ENCODE measurements at regions not wholly inside any gene's neighbourhood (a gene's known extent, or its start where the extent isn't known, plus 50 kb on each side); places are given as distances from the start of the nearest gene placed in this dataset.
"Not testable (repeated sequence)": the region's sequence is repeated elsewhere in the genome, so short reads cannot be mapped to it uniquely, and the experiment has no call there.

DNA sequence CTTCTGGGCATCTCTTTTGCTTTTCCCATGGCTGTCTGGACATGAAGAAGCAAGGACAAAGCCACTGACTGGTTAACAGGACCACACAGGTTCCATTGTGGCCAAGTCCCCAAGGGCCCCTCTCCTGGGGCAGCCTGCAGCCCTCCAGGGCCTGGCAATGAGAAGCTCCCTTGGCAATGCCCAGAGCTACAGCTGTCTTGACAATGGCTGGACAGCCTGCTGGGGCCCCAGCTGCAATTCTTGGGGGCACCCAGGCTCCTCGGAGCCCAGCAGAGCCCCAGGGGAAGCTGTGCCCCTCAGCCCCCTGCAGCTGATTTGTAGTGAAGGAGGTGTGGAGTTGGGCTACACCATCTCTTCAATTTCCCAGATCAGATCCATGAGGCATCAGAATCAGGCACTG lies 384.9 kb upstream of the PODXL start:
- Mint-ChIP-seq H3K9me3 (peaks cover 12% of the 10 kb centered on the region), H3K27ac (no peak overlapping the region), H3K4me1 (0 out of 2 replicates have a peak, but pooled peaks cover 2% of the 10 kb centered on the region), H3K4me3 (no peak overlapping the region), H3K36me3 (no peaks in the 10 kb centered on the region), H3K27me3 (ENCODE audit: low read depth) (peaks cover 33% of the 10 kb centered on the region)
- TF ChIP-seq, protein P1, sequence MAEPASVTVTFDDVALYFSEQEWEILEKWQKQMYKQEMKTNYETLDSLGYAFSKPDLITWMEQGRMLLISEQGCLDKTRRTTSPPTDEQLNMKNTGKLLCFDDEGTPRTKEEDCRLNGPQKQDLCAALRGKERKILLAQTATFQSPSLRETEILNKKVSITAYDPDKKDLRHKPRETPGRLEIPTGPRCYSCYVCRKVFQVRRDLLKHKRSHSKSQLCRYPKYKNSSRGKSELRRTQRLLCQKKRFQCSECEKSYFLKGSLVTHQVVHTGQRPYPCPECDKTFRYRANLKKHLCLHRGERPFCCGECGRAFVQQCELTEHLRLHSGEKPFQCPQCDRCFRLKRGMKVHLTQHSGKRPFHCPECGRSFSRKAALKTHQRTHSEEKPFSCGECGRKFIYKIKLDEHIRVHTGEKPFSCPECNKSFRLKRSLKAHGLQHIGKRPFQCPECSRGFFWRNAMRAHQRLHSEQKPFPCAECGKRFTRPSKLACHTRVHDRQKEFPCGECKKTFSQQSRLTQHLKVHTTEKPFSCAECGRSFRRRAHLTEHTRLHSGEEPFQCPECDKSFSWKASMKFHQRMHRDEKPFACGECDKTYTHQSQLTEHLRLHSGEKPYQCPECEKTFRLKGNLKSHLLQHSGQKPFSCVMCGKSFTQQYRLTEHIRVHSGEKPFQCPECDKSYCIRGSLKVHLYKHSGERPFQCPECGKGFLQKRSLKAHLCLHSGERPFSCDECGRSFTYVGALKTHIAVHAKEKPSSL (CRISPR knock-in tag; conservative IDR thresholded peaks at IDR 0.05), result no peak
- TF ChIP-seq JUN (CRISPR knock-in tag; IDR thresholded peaks at IDR 0.05), result no peak
- TF ChIP-seq NR3C1 (CRISPR knock-in tag; conservative IDR thresholded peaks at IDR 0.05; ENCODE audit: low read depth), result no peak
- no peak for TF ChIP-seq GABPB1 (CRISPR knock-in tag; IDR thresholded peaks at IDR 0.05)
- TF ChIP-seq, protein P2, sequence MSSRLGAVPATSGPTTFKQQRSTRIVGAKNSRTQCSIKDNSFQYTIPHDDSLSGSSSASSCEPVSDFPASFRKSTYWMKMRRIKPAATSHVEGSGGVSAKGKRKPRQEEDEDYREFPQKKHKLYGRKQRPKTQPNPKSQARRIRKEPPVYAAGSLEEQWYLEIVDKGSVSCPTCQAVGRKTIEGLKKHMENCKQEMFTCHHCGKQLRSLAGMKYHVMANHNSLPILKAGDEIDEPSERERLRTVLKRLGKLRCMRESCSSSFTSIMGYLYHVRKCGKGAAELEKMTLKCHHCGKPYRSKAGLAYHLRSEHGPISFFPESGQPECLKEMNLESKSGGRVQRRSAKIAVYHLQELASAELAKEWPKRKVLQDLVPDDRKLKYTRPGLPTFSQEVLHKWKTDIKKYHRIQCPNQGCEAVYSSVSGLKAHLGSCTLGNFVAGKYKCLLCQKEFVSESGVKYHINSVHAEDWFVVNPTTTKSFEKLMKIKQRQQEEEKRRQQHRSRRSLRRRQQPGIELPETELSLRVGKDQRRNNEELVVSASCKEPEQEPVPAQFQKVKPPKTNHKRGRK (CRISPR knock-in tag; IDR thresholded peaks at IDR 0.05; ENCODE audit: borderline replicate concordance), result no peak
- CTCF ChIA-PET, result interaction anchor here (0.5 to 1.7 kb wide), 3 partner anchors 41 to 311 kb away, joined by 3 to 5 read pairs (median 3); no protein-coding TSS in a partner anchor
- DNase-seq (ENCODE audit: low spot score) (no peak), ATAC-seq (no peak)
- POLR2A ChIA-PET, result no interaction called here

DNA sequence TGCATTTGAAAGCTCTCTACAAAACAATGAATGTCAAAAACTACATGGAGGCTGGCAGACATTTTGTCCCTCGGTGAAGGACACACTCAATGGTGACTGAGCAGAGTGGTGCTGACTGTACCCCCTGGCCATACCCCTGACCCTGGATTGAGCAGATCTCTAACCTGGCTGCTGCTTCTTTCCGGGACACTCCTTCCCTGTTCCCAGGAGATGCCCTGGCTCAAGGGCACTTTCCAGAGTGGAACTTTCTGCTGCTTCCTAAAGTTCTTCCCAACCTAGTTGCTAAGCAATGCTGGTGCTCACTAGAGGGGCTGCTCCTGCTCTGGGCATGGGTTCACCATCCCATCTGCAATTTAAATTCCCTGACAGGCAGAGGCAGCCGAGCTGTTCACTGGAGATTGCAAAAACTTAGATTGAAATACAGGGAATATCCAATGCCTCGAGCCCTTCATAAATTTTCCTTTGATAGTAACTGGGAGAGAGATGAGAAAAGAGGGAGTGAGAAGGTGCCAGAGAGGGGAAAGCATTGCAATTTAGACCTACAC lies 384.3 kb upstream of the PODXL start:
- ATAC-seq, result no peak
- peaks cover 12% of the 10 kb centered on the region for H3K9me3 Mint-ChIP-seq
- ChIA-PET CTCF (interaction anchor here (1.2 to 1.7 kb wide), 4 partner anchors 82 to 311 kb away, joined by 3 to 5 read pairs (median 4); no protein-coding TSS in a partner anchor), POLR2A (no interaction called here)
- no peak for DNase-seq (ENCODE audit: low spot score)
- TF ChIP-seq, protein P3, sequence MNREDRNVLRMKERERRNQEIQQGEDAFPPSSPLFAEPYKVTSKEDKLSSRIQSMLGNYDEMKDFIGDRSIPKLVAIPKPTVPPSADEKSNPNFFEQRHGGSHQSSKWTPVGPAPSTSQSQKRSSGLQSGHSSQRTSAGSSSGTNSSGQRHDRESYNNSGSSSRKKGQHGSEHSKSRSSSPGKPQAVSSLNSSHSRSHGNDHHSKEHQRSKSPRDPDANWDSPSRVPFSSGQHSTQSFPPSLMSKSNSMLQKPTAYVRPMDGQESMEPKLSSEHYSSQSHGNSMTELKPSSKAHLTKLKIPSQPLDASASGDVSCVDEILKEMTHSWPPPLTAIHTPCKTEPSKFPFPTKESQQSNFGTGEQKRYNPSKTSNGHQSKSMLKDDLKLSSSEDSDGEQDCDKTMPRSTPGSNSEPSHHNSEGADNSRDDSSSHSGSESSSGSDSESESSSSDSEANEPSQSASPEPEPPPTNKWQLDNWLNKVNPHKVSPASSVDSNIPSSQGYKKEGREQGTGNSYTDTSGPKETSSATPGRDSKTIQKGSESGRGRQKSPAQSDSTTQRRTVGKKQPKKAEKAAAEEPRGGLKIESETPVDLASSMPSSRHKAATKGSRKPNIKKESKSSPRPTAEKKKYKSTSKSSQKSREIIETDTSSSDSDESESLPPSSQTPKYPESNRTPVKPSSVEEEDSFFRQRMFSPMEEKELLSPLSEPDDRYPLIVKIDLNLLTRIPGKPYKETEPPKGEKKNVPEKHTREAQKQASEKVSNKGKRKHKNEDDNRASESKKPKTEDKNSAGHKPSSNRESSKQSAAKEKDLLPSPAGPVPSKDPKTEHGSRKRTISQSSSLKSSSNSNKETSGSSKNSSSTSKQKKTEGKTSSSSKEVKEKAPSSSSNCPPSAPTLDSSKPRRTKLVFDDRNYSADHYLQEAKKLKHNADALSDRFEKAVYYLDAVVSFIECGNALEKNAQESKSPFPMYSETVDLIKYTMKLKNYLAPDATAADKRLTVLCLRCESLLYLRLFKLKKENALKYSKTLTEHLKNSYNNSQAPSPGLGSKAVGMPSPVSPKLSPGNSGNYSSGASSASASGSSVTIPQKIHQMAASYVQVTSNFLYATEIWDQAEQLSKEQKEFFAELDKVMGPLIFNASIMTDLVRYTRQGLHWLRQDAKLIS (CRISPR knock-in tag; IDR thresholded peaks at IDR 0.05; ENCODE audit: borderline replicate concordance), result no peak
- TF ChIP-seq SP1 (CRISPR knock-in tag; conservative IDR thresholded peaks at IDR 0.05) (no peak), ZNF232 (CRISPR knock-in tag; IDR thresholded peaks at IDR 0.05) (no peak), NFYB (CRISPR knock-in tag; conservative IDR thresholded peaks at IDR 0.05; ENCODE audit: low read depth) (no peak), ZNF219 (CRISPR knock-in tag; IDR thresholded peaks at IDR 0.05; ENCODE audit: borderline replicate concordance) (no peak)
- TF ChIP-seq, protein P4, sequence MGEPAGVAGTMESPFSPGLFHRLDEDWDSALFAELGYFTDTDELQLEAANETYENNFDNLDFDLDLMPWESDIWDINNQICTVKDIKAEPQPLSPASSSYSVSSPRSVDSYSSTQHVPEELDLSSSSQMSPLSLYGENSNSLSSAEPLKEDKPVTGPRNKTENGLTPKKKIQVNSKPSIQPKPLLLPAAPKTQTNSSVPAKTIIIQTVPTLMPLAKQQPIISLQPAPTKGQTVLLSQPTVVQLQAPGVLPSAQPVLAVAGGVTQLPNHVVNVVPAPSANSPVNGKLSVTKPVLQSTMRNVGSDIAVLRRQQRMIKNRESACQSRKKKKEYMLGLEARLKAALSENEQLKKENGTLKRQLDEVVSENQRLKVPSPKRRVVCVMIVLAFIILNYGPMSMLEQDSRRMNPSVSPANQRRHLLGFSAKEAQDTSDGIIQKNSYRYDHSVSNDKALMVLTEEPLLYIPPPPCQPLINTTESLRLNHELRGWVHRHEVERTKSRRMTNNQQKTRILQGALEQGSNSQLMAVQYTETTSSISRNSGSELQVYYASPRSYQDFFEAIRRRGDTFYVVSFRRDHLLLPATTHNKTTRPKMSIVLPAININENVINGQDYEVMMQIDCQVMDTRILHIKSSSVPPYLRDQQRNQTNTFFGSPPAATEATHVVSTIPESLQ (CRISPR knock-in tag; IDR thresholded peaks at IDR 0.05), result no peak
- TF ChIP-seq, protein P5, sequence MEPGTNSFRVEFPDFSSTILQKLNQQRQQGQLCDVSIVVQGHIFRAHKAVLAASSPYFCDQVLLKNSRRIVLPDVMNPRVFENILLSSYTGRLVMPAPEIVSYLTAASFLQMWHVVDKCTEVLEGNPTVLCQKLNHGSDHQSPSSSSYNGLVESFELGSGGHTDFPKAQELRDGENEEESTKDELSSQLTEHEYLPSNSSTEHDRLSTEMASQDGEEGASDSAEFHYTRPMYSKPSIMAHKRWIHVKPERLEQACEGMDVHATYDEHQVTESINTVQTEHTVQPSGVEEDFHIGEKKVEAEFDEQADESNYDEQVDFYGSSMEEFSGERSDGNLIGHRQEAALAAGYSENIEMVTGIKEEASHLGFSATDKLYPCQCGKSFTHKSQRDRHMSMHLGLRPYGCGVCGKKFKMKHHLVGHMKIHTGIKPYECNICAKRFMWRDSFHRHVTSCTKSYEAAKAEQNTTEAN (CRISPR knock-in tag; IDR thresholded peaks at IDR 0.05), result no peak
- H3K27me3 Mint-ChIP-seq (ENCODE audit: low read depth), result peaks cover 27% of the 10 kb centered on the region
- H3K27ac Mint-ChIP-seq, result no peak overlapping the region
- no peak overlapping the region for H3K4me3 Mint-ChIP-seq
- no peaks in the 10 kb centered on the region for H3K36me3 Mint-ChIP-seq
- H3K4me1 Mint-ChIP-seq, result no peaks in the 10 kb centered on the region

DNA sequence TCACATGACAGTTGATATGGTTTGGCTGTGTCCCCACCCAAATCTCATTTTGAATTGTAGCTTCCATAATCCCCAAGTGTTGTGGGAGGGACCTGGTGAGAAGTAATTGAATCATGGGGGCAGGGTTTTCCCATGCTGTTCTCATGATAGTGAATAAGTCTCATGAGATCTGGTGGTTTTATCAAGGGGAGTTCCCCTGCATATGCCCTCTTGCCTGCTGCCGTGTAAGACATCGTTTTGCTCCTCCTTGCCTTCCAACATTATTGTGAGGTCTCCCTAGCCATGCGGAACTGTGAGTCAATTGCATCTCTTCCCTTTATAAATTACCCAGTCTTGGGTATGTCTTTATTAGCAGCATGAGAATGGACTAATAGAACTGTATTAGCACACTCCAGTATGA lies 382.4 kb upstream of the PODXL start:
- H3K27ac Mint-ChIP-seq; DNase-seq (ENCODE audit: low spot score); H3K36me3 Mint-ChIP-seq; H3K4me1 Mint-ChIP-seq; H3K4me3 Mint-ChIP-seq; ATAC-seq; H3K27me3 Mint-ChIP-seq (ENCODE audit: low read depth); POLR2A ChIA-PET: not testable (repeated sequence)
- CTCF ChIA-PET, result interaction anchor here (1.0 to 2.1 kb wide), 2 partner anchors 19 to 246 kb away, joined by 3 to 5 read pairs; no protein-coding TSS in a partner anchor
- H3K9me3 Mint-ChIP-seq, result peaks cover 12% of the 10 kb centered on the region
